WI38 (cell line): ENCODE measurements at regions not wholly inside any gene's neighbourhood (a gene's known extent, or its start where the extent isn't known, plus 50 kb on each side); places are given as distances from the start of the nearest gene placed in this dataset.

Experiments used
- H3K4me3 ChIP-seq: 2 replicates; pipeline ENCODE4 v1.5.1; 2011; ENCODE audit warnings: low read depth, mild to moderate bottlenecking, control low read depth, low read length
- TF ChIP-seq, protein P1 (sequence below): IDR thresholded peaks from 2 replicates; pipeline ENCODE4 v1.5.1; 2012; ENCODE audit warnings: low read depth, mild to moderate bottlenecking, control low read depth, low read length

DNA sequence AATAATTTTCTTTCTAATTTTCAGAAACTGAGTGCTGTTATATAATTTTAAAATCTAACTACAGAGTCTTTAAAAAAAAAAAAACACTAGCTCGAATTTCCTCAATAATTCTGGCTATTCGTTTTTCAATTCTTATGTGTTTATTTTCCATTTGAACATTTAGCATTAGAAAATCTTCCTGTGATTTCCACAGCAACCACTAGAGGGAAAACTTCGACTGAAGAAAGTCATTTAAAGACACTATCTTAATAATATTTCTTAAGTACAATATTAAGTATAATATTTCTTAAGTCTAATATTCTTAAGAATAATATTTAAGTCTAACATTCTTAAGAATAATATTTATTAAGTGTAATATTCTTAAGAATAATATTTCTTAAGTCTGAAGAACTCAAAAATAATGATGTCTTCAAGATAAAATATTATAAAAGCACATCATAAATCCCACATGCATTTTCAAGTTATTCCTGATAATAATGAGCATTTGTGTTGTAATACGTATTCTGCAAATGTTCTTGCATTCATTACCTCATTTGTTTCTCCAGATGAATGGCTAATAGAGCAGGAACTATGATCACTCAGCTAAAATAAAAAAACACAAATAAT is 118.4 kb upstream of the WDR17 start:
- TF ChIP-seq, protein P1, sequence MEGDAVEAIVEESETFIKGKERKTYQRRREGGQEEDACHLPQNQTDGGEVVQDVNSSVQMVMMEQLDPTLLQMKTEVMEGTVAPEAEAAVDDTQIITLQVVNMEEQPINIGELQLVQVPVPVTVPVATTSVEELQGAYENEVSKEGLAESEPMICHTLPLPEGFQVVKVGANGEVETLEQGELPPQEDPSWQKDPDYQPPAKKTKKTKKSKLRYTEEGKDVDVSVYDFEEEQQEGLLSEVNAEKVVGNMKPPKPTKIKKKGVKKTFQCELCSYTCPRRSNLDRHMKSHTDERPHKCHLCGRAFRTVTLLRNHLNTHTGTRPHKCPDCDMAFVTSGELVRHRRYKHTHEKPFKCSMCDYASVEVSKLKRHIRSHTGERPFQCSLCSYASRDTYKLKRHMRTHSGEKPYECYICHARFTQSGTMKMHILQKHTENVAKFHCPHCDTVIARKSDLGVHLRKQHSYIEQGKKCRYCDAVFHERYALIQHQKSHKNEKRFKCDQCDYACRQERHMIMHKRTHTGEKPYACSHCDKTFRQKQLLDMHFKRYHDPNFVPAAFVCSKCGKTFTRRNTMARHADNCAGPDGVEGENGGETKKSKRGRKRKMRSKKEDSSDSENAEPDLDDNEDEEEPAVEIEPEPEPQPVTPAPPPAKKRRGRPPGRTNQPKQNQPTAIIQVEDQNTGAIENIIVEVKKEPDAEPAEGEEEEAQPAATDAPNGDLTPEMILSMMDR = peak; percentile 56; the same call in 1 of the 2 replicates
- no peak overlapping the region for H3K4me3 ChIP-seq

DNA sequence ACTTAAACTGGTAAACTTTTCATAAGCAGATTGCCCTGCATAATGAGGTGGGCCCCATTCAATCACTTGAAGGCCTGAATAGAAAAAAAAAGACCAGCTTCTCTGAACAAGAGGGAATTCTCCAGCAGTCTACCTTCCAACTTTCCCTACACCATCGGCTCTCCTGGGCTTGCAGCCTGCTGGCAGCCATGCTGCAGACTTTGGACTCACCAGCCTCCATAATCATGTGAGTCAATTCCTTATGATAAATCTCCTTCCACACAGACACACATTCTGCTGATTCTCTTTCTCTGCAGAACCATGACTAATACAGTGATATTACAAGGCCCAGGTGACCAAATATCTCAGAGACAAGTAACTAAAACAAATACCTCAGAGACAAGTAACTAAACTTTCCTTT is 113.8 kb upstream of the WDR17 start:
- H3K4me3 ChIP-seq = no peak overlapping the region
- TF ChIP-seq, protein P1 = no peak

DNA sequence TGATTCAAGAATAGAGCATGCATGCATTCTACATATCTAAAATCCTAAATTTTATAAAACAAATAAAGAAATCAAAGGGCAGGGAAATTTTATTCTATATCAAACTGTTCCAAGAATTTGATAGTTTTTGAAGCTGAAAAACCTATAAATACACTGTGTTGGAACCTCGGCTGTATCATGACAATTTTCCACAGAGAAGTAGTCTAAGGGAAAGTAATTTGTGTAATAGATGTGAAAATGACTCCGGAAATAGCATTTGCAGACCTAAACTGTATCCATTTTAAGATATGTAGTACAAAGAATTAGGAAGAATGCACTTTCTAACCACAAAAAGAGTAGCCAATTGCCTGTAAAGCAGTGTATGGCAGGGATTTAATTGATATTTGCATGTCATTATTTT is 112.5 kb upstream of the WDR17 start:
- no peak overlapping the region for H3K4me3 ChIP-seq
- TF ChIP-seq, protein P1 = no peak

DNA sequence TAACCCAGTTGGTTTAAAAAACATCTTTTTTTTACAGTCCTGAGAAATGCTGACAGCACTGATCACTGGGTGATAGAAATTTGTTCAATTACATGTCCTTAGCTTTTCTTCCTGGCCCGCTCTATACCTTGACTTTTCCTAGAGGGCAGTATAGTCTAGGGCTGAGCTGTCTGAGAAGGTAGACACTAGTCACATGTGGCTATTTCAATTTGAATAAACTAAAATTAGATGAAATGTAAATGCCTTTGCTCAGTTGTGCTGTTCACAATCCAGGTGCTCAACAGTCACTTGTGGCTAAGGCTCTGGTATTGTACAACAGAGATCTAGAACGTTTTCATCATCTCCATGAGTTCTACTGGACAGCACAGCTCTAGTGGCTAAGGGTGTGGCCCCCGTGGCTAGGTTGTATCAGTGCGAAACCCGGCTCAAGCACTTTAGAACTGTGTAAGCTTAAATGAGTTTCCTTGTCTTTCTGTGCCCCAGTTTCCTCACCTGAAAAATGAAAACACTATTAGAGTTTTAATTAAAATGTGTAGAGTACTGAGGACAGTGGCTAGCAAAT is 111.6 kb upstream of the WDR17 start:
- no peak overlapping the region for H3K4me3 ChIP-seq
- TF ChIP-seq, protein P1 = no peak

DNA sequence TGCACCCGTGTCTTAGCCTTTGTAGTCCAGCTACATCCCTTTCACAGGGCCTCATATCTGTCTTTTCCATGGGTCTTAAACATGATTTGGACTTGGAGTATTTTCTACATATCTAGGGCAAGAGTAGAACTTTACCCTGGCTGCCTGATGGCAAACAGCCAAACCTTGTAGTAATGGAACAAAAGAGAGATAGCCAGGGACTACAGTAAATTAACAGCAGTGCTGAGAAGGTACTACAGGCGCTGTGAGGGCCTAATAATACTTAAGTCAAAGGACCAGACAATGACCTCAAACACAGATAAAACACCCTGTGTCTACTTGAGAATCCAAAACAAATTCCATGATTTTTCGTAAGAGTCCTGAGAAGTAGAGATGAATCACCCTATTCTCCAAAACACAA is 111.0 kb upstream of the WDR17 start:
- TF ChIP-seq, protein P1 = no peak
- no peak overlapping the region for H3K4me3 ChIP-seq

DNA sequence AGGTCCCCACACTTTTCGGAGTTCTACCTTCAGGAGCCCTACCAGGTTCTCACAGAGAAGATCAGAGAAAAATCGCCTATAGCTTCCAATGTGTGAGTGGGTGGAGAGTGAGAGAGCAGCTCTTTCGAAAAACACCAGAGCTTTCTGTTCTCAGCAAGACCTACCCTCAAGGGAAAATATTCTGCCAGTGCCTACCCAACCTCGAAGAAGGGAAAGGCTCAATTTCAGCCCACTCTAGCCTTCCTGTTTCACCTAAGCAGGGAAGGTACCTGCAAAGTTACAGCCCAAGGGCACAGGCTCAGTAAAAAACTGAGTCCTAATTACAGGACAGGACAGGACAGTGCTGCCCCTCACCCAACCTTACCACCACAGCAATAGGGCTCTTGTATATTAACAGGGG is 104.0 kb upstream of the WDR17 start:
- TF ChIP-seq, protein P1 = no peak
- no peak overlapping the region for H3K4me3 ChIP-seq

DNA sequence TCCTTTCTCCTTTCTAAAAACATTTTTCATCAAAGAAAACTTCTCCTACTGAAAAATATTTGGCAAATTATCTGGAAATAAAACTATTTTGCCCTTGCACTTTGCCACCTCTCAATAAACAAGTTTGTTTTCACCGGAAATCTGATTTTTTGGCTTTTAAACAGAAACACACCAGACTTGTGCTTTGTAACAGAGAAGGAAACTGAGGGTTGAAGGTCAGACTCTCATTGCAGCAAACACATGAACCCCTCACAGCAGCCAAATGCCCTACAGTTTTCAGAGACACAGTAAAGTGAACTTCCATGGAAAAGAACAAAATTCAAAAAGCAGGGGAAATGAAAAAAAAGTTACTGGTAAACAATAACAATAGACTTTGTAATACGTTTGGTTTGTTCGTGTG is 95.6 kb upstream of the WDR17 start:
- no peak overlapping the region for H3K4me3 ChIP-seq
- TF ChIP-seq, protein P1 = no peak
